Fibroblast of villous mesenchyme (primary cell): ENCODE measurements at regions not wholly inside any gene's neighbourhood (a gene's known extent, or its start where the extent isn't known, plus 50 kb on each side); places are given as distances from the start of the nearest gene placed in this dataset.

ENCODE experiments used
- DNase-seq: peaks from one replicate; pipeline ENCODE4 v3.0.0-alpha.2; 2010; ENCODE audit warnings: low read depth
- H3K4me3 ChIP-seq: 2 replicates; pipeline ENCODE4 v1.5.1; 2011; ENCODE audit warnings: low read depth, mild to moderate bottlenecking, low read length
- TF ChIP-seq, protein P1 (sequence below): IDR thresholded peaks from 2 replicates; pipeline ENCODE4 v1.5.1; 2012; ENCODE audit warnings: low read depth, mild to moderate bottlenecking, low read length; ENCODE audit not compliant: insufficient read depth

DNA sequence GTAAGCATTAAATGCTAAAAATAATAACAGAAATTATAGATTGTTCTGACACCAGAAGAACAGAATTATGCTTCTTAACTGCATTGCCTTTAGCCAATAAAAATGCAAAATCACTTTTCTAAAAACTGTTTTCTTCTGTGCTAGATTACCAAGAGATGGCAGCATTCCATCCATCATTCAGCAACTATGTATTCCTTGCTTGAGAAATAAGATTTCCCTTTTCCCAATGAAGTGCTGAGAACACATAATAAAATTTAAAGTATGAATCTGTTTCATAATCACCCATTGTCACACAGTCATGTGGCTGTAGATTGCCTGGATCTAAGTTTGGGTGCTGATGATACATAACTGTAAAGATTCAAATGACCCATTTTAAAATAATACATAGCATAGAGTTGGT, 504.2 kb downstream of the TDRD15 start:
- TF ChIP-seq, protein P1, sequence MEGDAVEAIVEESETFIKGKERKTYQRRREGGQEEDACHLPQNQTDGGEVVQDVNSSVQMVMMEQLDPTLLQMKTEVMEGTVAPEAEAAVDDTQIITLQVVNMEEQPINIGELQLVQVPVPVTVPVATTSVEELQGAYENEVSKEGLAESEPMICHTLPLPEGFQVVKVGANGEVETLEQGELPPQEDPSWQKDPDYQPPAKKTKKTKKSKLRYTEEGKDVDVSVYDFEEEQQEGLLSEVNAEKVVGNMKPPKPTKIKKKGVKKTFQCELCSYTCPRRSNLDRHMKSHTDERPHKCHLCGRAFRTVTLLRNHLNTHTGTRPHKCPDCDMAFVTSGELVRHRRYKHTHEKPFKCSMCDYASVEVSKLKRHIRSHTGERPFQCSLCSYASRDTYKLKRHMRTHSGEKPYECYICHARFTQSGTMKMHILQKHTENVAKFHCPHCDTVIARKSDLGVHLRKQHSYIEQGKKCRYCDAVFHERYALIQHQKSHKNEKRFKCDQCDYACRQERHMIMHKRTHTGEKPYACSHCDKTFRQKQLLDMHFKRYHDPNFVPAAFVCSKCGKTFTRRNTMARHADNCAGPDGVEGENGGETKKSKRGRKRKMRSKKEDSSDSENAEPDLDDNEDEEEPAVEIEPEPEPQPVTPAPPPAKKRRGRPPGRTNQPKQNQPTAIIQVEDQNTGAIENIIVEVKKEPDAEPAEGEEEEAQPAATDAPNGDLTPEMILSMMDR: no peak
- peak; percentile 13 for DNase-seq
- H3K4me3 ChIP-seq: no peak overlapping the region

DNA sequence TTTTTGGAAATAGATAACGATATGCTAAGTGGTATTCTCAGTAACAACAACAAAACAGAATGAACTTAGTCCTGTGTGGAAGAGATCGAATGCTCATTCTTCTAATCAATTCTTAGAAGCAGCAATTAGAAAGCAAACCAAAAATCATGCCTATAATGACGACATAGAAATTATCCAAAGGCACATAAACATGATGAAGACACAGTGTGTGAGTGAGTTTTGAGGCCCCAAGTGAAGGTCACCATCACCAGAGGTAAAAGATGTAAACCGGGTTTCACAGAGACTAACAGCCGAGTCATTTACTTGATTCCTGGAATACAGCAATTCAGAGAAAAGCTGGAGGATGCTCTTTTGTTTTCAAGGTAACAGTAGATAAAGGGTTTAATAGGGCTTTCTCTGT, 509.2 kb downstream of the TDRD15 start:
- H3K4me3 ChIP-seq: no peak overlapping the region
- no peak for DNase-seq
- TF ChIP-seq, protein P1: no peak

DNA sequence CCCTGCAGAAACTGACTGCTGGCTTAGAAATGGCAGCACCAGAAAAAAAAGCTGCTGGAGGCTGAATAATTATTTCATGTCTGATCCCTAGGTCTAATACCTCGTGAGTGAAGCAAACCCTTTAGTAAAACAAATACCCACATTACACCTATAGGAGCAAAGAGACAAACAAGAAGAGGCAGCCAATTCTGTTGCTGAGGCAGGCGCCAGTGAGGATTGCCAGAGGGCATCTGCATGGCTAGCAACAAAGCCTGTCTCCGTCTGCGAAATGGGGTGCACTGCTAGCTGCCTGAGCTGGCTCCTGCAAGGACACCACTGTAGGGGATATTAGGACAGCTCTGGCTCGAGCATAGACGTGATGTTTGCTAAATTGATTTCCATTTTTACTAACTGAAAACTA, 509.7 kb downstream of the TDRD15 start:
- no peak overlapping the region for H3K4me3 ChIP-seq
- DNase-seq: no peak
- TF ChIP-seq, protein P1: no peak

DNA sequence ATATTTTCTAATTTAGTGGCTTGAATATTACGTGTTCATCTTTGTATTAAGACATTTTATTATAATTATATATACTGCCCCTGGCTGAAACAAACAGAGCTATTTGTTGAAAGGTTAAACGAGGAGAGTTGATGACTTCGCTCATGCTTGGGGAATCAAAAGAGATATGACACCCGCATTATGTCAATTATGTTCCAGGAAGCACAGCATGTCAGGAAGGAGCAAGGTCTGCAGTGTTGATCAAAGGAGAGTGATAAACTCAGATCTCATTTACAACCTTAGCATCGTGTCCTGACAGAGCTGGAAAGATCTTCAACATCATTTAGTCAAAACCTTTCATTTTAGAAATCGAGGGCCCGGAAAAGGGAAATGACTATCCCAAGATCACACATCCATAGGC, 510.1 kb downstream of the TDRD15 start:
- DNase-seq: no peak
- no peak overlapping the region for H3K4me3 ChIP-seq
- TF ChIP-seq, protein P1: no peak

DNA sequence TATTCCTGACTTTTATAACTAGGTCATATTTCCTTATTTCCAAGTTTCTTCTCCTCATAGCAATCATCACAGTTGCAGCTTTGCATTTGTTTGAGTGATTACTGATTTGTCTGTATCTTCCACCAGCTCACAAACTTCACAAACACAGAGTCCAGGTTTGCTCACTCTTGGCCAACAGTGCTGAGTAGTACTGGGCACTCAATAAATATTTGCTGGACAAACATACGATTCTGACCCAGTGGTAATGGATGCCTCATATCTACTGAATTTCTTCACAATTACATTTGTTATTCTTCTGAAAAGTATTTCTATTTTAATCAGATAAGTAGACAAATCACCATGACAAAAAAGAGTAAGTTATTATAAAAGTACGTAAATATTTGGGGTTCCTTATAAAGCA, 516.3 kb downstream of the TDRD15 start:
- H3K4me3 ChIP-seq: no peak overlapping the region
- TF ChIP-seq, protein P1: no peak

DNA sequence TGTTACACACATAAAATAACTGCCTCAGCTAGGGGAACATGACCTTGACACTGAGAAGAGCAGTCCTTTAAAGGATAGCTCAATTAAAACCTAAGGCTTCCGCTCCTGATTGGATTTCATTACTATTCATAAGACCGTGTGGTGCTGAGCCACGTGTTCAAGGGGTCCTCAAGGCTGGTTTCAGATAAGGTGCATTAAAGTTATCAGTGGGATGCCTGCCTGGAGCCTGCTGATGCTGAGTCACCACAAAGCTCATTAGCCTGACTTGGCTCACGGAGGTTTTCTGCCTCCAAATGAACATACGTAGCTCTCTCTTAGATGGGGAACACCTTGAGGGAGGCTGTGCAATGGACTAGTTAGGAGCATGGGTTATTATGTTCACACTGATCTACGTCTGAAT, 518.9 kb downstream of the TDRD15 start:
- TF ChIP-seq, protein P1: no peak
- no peak for DNase-seq

More for the DNA sequence above, 516.3 kb downstream of the TDRD15 start:
- no peak for DNase-seq

DNA sequence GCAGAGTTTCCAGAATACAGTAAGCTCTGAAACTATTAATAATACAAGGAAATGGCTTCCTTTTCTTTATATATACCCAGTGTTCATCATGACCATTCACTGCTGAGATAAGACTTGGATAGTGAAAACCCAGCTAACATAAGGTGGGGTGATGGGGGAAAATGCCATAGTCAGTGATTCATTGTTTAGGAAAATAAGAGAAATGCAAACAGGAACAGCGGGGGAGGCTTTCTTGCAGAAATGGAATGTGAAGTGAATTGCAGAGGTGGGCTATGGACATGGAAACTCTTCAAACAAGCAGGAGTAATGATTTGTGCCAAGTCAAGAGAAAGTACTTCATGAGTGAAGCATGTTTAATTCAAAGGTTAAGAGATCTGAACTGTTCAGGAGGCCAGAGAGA, 519.4 kb downstream of the TDRD15 start:
- no peak overlapping the region for H3K4me3 ChIP-seq
- TF ChIP-seq, protein P1: no peak
- DNase-seq: no peak

More for the DNA sequence above, 518.9 kb downstream of the TDRD15 start:
- H3K4me3 ChIP-seq: no peak overlapping the region
